K562 (cell line): ENCODE measurements at regions not wholly inside any gene's neighbourhood (a gene's known extent, or its start where the extent isn't known, plus 50 kb on each side); places are given as distances from the start of the nearest gene placed in this dataset.

ENCODE experiments used
- ATAC-seq: fragments of 200-7000 bp; cut with Tn5 transposase; 3 replicates; pipeline ENCODE4 v1.9.1; 2020; ENCODE audit warnings: moderate library complexity
- BruUV-seq: library from RNA; stranded (reverse); fragments of 400-500 nt; replicated peaks from 2 replicates; lab custom pipeline; 2021; lab: Mats Ljungman, UMichigan
- CTCF ChIA-PET: fragments of 300-600 bp; formaldehyde crosslinking; extraction: SDS; loops from one replicate; lab custom pipeline; 2021; ENCODE audit warnings: low intra/inter-chr PET ratio; lab: Yijun Ruan, JAX
- POLR2A ChIA-PET: fragments of 300-600, 350-650 bp; sonication (Branson Sonifier 250); formaldehyde crosslinking; extraction: SDS; loops from one replicate; lab custom pipeline; 2021; ENCODE audit warnings: antibody characterized with exemption, inconsistent platforms; lab: Yijun Ruan, JAX
- DNase-seq, 4 experiments: peaks; one replicate each; pipeline versions ENCODE4 v3.0.0 to v3.0.0-alpha.2; 2011 to 2018; ENCODE audit warnings: low spot score in 3 of 4, mixed read lengths in 3 of 4; ENCODE audit errors: extremely low read depth in 1 of 4
- FAIRE-seq: peaks from 2 replicates; lab custom pipeline; 2011; peaks lifted over from hg19 to GRCh38; lab: Jason Lieb, UNC
- H2AFZ ChIP-seq: 2 replicates; pipeline ENCODE4 v1.6.0; 2011; ENCODE audit warnings: low read depth, low read length, control low read depth, inconsistent platforms
- H3K27ac ChIP-seq: fragments of 200-600 bp; 3 replicates; pipeline ENCODE4 v1.8.0; 2011; ENCODE audit warnings: low read depth, mild to moderate bottlenecking, control low read depth, inconsistent platforms, low read length, moderate library complexity, mixed read lengths; ENCODE audit errors: extremely low read depth
- H3K27me3 ChIP-seq, 2 experiments: fragments of 300-600 bp in 1 of 2; 2 replicates in 1 of 2; 3 replicates in 1 of 2; pipeline versions ENCODE4 v1.6.0 to v1.8.0; 2011; ENCODE audit warnings: inconsistent platforms in 2 of 2, low read length in 2 of 2, mild to moderate bottlenecking in 1 of 2, mixed read lengths in 1 of 2, moderate library complexity in 1 of 2; ENCODE audit not compliant: control insufficient read depth in 2 of 2, insufficient read depth in 2 of 2
- H3K36me3 ChIP-seq: fragments of 300-600 bp; 3 replicates; pipeline ENCODE4 v1.8.0; 2011; ENCODE audit warnings: mild to moderate bottlenecking, low read length, inconsistent platforms; ENCODE audit not compliant: control insufficient read depth, insufficient read depth
- H3K4me1 ChIP-seq, 2 experiments: fragments of 200-600 bp in 1 of 2; replicated peaks in 1 of 2; 2 replicates in 1 of 2; 3 replicates in 1 of 2; pipeline versions ENCODE4 v1.5.1 to v1.8.0; 2011; ENCODE audit warnings: inconsistent platforms in 2 of 2, low read length in 2 of 2, mild to moderate bottlenecking in 1 of 2, mixed read lengths in 1 of 2, moderate library complexity in 1 of 2; ENCODE audit not compliant: control insufficient read depth in 2 of 2, insufficient read depth in 2 of 2
- H3K4me2 ChIP-seq: 2 replicates; pipeline ENCODE4 v1.6.1; 2011; ENCODE audit warnings: low read length, control low read depth, inconsistent platforms, mixed read lengths; ENCODE audit not compliant: insufficient read depth
- H3K4me3 ChIP-seq: fragments of 200-600 bp; sonication (generic), shearing (Covaris generic); 2 replicates; pipeline ENCODE4 v1.5.1; 2016; ENCODE audit warnings: control low read depth, inconsistent platforms
- H3K79me2 ChIP-seq: fragments of 200-600 bp; 3 replicates; pipeline ENCODE4 v1.8.0; 2011; ENCODE audit warnings: low read length, inconsistent platforms; ENCODE audit not compliant: control insufficient read depth, insufficient read depth
- H3K9ac ChIP-seq, 2 experiments: 2 replicates each; pipeline versions ENCODE4 v1.6.0 to v1.6.1; 2011; ENCODE audit warnings: low read depth in 2 of 2, low read length in 2 of 2, control low read depth in 1 of 2, inconsistent platforms in 1 of 2, mild to moderate bottlenecking in 1 of 2, mixed read lengths in 1 of 2; ENCODE audit not compliant: insufficient read depth in 1 of 2
- H3K9me1 ChIP-seq: one replicate; pipeline ENCODE4 v1.6.0; 2011; ENCODE audit warnings: inconsistent platforms, mild to moderate bottlenecking, low read length, moderate library complexity; ENCODE audit not compliant: control insufficient read depth, insufficient read depth
- H3K9me3 ChIP-seq: replicated peaks from 2 replicates; pipeline ENCODE4 v1.5.1; 2011; ENCODE audit warnings: low read depth, low read length, inconsistent platforms; ENCODE audit not compliant: control insufficient read depth, insufficient read depth
- H4K20me1 ChIP-seq: replicated peaks from 2 replicates; pipeline ENCODE4 v1.6.1; 2011; ENCODE audit warnings: low read length, inconsistent platforms, mixed read lengths; ENCODE audit not compliant: control insufficient read depth, insufficient read depth
- ARNT ChIP-seq, 2 experiments: fragments of 450-650 bp; IDR thresholded peaks; 2 replicates each; pipeline ENCODE4 v1.6.1; 2016; ENCODE audit warnings: mild to moderate bottlenecking in 1 of 2
- CCAR2 ChIP-seq: fragments of 200-400 bp; formaldehyde crosslinking; IDR thresholded peaks from 2 replicates; pipeline ENCODE4 v1.6.1; 2017; ENCODE audit warnings: mild to moderate bottlenecking, low read depth, low read length
- CCNT2 ChIP-seq: IDR thresholded peaks from 2 replicates; pipeline ENCODE4 v1.6.1; 2011; ENCODE audit warnings: borderline replicate concordance, low read depth, mild to moderate bottlenecking, moderate library complexity, mixed read lengths, low read length; ENCODE audit not compliant: insufficient read length; ENCODE audit errors: extremely low read depth
- CHD4 ChIP-seq: fragments of 200-600 bp; sonication (generic); IDR thresholded peaks from 3 replicates; pipeline ENCODE4 v1.6.1; 2012; ENCODE audit warnings: low read depth, mild to moderate bottlenecking, mixed read lengths, low read length, inconsistent platforms; ENCODE audit not compliant: insufficient read depth, insufficient replicate concordance, poor library complexity, severe bottlenecking
- FUS ChIP-seq: fragments of 200-400 bp; formaldehyde crosslinking; optimal IDR thresholded peaks from 2 replicates; pipeline ENCODE3; 2017; ENCODE audit warnings: low read depth, low read length
- LEF1 ChIP-seq: fragments of 450-650 bp; IDR thresholded peaks from 2 replicates; pipeline ENCODE4 v1.6.1; 2016; ENCODE audit warnings: mild to moderate bottlenecking
- PCBP1 ChIP-seq: fragments of 200-400 bp; formaldehyde crosslinking; IDR thresholded peaks from 2 replicates; pipeline ENCODE4 v1.6.1; 2018; ENCODE audit warnings: mild to moderate bottlenecking, low read depth, low read length; ENCODE audit not compliant: poor library complexity, severe bottlenecking
- PHB2 ChIP-seq: fragments of 450-650 bp; IDR thresholded peaks from 2 replicates; pipeline ENCODE4 v1.6.1; 2017; ENCODE audit warnings: low read depth
- WGBS: fragments of 100-300 bp; shearing (Covaris generic); methylation state at CpG from one replicate; pipeline ENCODE4 v1.1.6; 2016; ENCODE audit warnings: low coverage, mixed read lengths; ENCODE audit not compliant: insufficient coverage; ENCODE audit errors: missing lambda C conversion rate; 5-methylcytosine and 5-hydroxymethylcytosine counted together
- in situ Hi-C: fragments of 300-500 bp; cut with MboI; formaldehyde crosslinking; loops from 4 replicates; pipeline ENCODE4 v1.15.0; 2018; ENCODE audit warnings: inconsistent platforms, mixed read lengths
- intact Hi-C: fragments of 100-400 bp; cut with micrococcal nuclease; formaldehyde crosslinking; loops from 2 replicates; pipeline ENCODE4 v1.14.2; 2022
- TF ChIP-seq, protein P1 (sequence below): fragments of 450-650 bp; formaldehyde crosslinking; IDR thresholded peaks from 2 replicates; pipeline ENCODE4 v1.4.0; 2022; ENCODE audit warnings: missing genetic modification characterization
- TF ChIP-seq, protein P2 (sequence below): fragments of 450-650 bp; conservative IDR thresholded peaks from 2 replicates; pipeline ENCODE4 v1.6.1; 2016; ENCODE audit warnings: missing genetic modification characterization, low read depth, mild to moderate bottlenecking, missing compliant biosample characterization, moderate library complexity
- TF ChIP-seq, protein P3 (sequence below): sonication (generic); formaldehyde crosslinking; IDR thresholded peaks from 2 replicates; pipeline ENCODE4 v1.8.0; 2022; ENCODE audit warnings: mild to moderate bottlenecking, low read depth, missing genetic modification reagents

DNA sequence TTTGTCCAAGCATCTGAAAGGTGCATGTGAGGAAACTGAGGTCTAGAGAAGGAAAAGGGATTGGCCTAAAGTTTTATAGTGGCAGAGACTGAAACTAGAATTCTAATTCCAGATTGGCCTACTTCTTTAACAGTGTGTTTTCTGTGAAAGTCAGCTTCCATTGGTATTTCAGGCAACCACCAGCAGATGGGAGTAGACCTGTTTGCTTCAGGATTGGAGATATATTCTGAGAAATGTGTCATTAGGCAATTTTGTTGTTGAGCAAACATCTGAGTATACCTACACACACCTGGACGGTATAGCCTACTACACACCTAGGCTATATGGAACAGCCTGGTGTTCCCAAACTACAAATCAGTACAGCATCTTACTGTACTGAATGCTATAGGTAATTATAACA is 207.3 kb upstream of the RADX start:
- POLR2A ChIA-PET = no interaction called here
- FAIRE-seq (no peak), DNase-seq (no peak)
- no peak overlapping the region for H3K4me3 ChIP-seq
- intact Hi-C loops = no loop called here
- H3K36me3 ChIP-seq = no peaks in the 10 kb centered on the region
- WGBS = 0% methylated on average over 1 of the region's 1 CpG
- H3K9ac ChIP-seq = no peak overlapping the region
- H3K4me1 ChIP-seq = no peaks in the 10 kb centered on the region
- H3K9me1 ChIP-seq = no peaks in the 10 kb centered on the region
- no peaks in the 10 kb centered on the region for H3K79me2 ChIP-seq
- no peak for TF ChIP-seq CCAR2
- no peak for TF ChIP-seq PHB2
- TF ChIP-seq, protein P1, sequence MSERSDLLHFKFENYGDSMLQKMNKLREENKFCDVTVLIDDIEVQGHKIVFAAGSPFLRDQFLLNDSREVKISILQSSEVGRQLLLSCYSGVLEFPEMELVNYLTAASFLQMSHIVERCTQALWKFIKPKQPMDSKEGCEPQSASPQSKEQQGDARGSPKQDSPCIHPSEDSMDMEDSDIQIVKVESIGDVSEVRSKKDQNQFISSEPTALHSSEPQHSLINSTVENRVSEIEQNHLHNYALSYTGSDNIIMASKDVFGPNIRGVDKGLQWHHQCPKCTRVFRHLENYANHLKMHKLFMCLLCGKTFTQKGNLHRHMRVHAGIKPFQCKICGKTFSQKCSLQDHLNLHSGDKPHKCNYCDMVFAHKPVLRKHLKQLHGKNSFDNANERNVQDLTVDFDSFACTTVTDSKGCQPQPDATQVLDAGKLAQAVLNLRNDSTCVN (CRISPR knock-in tag) = no peak
- TF ChIP-seq PCBP1 = no peak
- no peak for TF ChIP-seq CHD4
- TF ChIP-seq, protein P2, sequence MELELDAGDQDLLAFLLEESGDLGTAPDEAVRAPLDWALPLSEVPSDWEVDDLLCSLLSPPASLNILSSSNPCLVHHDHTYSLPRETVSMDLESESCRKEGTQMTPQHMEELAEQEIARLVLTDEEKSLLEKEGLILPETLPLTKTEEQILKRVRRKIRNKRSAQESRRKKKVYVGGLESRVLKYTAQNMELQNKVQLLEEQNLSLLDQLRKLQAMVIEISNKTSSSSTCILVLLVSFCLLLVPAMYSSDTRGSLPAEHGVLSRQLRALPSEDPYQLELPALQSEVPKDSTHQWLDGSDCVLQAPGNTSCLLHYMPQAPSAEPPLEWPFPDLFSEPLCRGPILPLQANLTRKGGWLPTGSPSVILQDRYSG = no peak
- TF ChIP-seq LEF1 = no peak
- TF ChIP-seq, protein P3, sequence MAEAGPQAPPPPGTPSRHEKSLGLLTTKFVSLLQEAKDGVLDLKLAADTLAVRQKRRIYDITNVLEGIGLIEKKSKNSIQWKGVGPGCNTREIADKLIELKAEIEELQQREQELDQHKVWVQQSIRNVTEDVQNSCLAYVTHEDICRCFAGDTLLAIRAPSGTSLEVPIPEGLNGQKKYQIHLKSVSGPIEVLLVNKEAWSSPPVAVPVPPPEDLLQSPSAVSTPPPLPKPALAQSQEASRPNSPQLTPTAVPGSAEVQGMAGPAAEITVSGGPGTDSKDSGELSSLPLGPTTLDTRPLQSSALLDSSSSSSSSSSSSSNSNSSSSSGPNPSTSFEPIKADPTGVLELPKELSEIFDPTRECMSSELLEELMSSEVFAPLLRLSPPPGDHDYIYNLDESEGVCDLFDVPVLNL = no peak
- no peak for TF ChIP-seq FUS
- TF ChIP-seq ARNT (IDR thresholded peaks at IDR 0.05) = no peak
- no peak for TF ChIP-seq CCNT2
- TF ChIP-seq, all 486 proteins: peak for 0
- ATAC-seq = no peak
- Histone ChIP-seq H3K27me3 (no peaks in the 10 kb centered on the region), H3K4me2 (no peak overlapping the region), H3K9me3 (no peaks in the 10 kb centered on the region), H2AFZ (no peak overlapping the region), H3K27ac (no peak overlapping the region), H4K20me1 (no peaks in the 10 kb centered on the region)
- in situ Hi-C loops = no loop called here
- BruUV-seq = no TSS peak
- CTCF ChIA-PET = no interaction called here
